H1 (cell line): ENCODE measurements at regions not wholly inside any gene's neighbourhood (a gene's known extent, or its start where the extent isn't known, plus 50 kb on each side); places are given as distances from the start of the nearest gene placed in this dataset.

Experiments
- CTCF ChIA-PET: fragments of 300-600 bp; sonication (Branson Sonifier 250); formaldehyde crosslinking; loops from one replicate; lab custom pipeline; 2021; ENCODE audit not compliant: partially characterized antibody; lab: Charles Lee
- POLR2A ChIA-PET: fragments of 300-600 bp; sonication (Branson Sonifier 250); formaldehyde crosslinking; loops from one replicate; lab custom pipeline; 2021; ENCODE audit warnings: inconsistent platforms; ENCODE audit not compliant: partially characterized antibody; lab: Charles Lee
- DNase-seq, 2 experiments: peaks; one replicate each; pipeline versions ENCODE4 v3.0.0 to v3.0.0-alpha.2; 2010 to 2022; ENCODE audit warnings: low spot score in 2 of 2, low read depth in 1 of 2, mixed read lengths in 1 of 2
- FAIRE-seq: peaks from 2 replicates; lab custom pipeline; 2011; peaks lifted over from hg19 to GRCh38; lab: Jason Lieb, UNC
- H2AFZ ChIP-seq: 2 replicates; pipeline ENCODE4 v1.8.1; 2012; ENCODE audit warnings: low read length, inconsistent platforms
- H2AK5ac ChIP-seq: 2 replicates; pipeline ENCODE4 v1.6.1; 2013; ENCODE audit warnings: low read depth, low read length
- H2BK120ac ChIP-seq: replicated peaks from 2 replicates; pipeline ENCODE3; 2013; ENCODE audit warnings: low read depth, low read length, inconsistent platforms
- H2BK12ac ChIP-seq: 2 replicates; pipeline ENCODE4 v1.6.1; 2013; ENCODE audit warnings: low read depth, low read length
- H2BK15ac ChIP-seq: 2 replicates; pipeline ENCODE4 v1.6.1; 2013; ENCODE audit warnings: low read length
- H2BK20ac ChIP-seq: 2 replicates; pipeline ENCODE4 v1.6.1; 2013; ENCODE audit warnings: low read length
- H2BK5ac ChIP-seq: 2 replicates; pipeline ENCODE4 v1.6.1; 2013; ENCODE audit warnings: low read depth, low read length
- H3K14ac ChIP-seq: 2 replicates; pipeline ENCODE4 v1.6.1; 2013; ENCODE audit warnings: inconsistent platforms; ENCODE audit not compliant: insufficient read length
- H3K18ac ChIP-seq: 2 replicates; pipeline ENCODE4 v1.6.1; 2013; ENCODE audit warnings: low read length; ENCODE audit errors: extremely low read depth
- H3K23ac ChIP-seq: 2 replicates; pipeline ENCODE4 v1.6.1; 2013; ENCODE audit warnings: inconsistent platforms; ENCODE audit not compliant: insufficient read length
- H3K23me2 ChIP-seq: 2 replicates; pipeline ENCODE4 v1.6.1; 2013; ENCODE audit warnings: low read depth, low read length
- H3K27ac ChIP-seq: 2 replicates; pipeline ENCODE4 v1.6.1; 2011; ENCODE audit warnings: low read depth, low read length, inconsistent platforms
- H3K27me3 ChIP-seq, 4 experiments: replicated peaks in 1 of 4; 1 replicate in 1 of 4; 2 replicates in 3 of 4; pipeline versions ENCODE4 v1.6.1 to v1.8.1; 2011 to 2013; ENCODE audit warnings: low read length in 3 of 4, mild to moderate bottlenecking in 3 of 4, inconsistent platforms in 2 of 4, mixed read lengths in 2 of 4, moderate library complexity in 1 of 4; ENCODE audit not compliant: control insufficient read depth in 3 of 4, insufficient read depth in 3 of 4; ENCODE audit errors: extremely low read depth in 1 of 4
- H3K36me3 ChIP-seq, 4 experiments: 2 replicates each; pipeline versions ENCODE4 v1.6.1 to v1.8.1; 2011 to 2013; ENCODE audit warnings: mild to moderate bottlenecking in 4 of 4, low read length in 3 of 4, moderate library complexity in 2 of 4, control low read depth in 1 of 4, inconsistent platforms in 1 of 4; ENCODE audit not compliant: insufficient read depth in 4 of 4, control insufficient read depth in 2 of 4
- H3K4ac ChIP-seq: replicated peaks from 2 replicates; pipeline ENCODE3; 2013; ENCODE audit warnings: low read length, low read depth, mixed read lengths, inconsistent platforms; ENCODE audit not compliant: insufficient read length
- H3K4me1 ChIP-seq, 4 experiments: replicated peaks in 1 of 4; 1 replicate in 1 of 4; 2 replicates in 3 of 4; pipeline versions ENCODE4 v1.6.1 to v1.8.1; 2011 to 2013; ENCODE audit warnings: low read length in 3 of 4, inconsistent platforms in 2 of 4, mixed read lengths in 1 of 4; ENCODE audit not compliant: insufficient read depth in 4 of 4, control insufficient read depth in 3 of 4
- H3K4me2 ChIP-seq, 2 experiments: 2 replicates each; pipeline versions ENCODE4 v1.6.1 to v1.8.1; 2011 to 2013; ENCODE audit warnings: low read depth in 2 of 2, low read length in 2 of 2, control low read depth in 1 of 2, inconsistent platforms in 1 of 2, mild to moderate bottlenecking in 1 of 2; ENCODE audit not compliant: insufficient read depth in 1 of 2
- H3K4me3 ChIP-seq, 4 experiments: fragments of 200-600, 300-600 bp in 1 of 4; sonication (generic), shearing (Covaris generic), sonication (Bioruptor Twin) in 1 of 4; 2 replicates each; pipeline versions ENCODE4 v1.5.1 to v1.8.1; 2011 to 2016; ENCODE audit warnings: low read length in 4 of 4, low read depth in 3 of 4, control low read depth in 2 of 4, inconsistent platforms in 2 of 4, mild to moderate bottlenecking in 2 of 4, mixed read lengths in 1 of 4, moderate library complexity in 1 of 4; ENCODE audit not compliant: insufficient read depth in 2 of 4; ENCODE audit errors: extremely low read depth in 1 of 4
- H3K56ac ChIP-seq: replicated peaks from 2 replicates; pipeline ENCODE3; 2013; ENCODE audit warnings: low read depth, mild to moderate bottlenecking, mixed read lengths, low read length, inconsistent platforms; ENCODE audit not compliant: insufficient read length
- H3K79me1 ChIP-seq: 2 replicates; pipeline ENCODE4 v1.6.1; 2013; ENCODE audit warnings: low read depth, low read length, control low read depth
- H3K79me2 ChIP-seq, 2 experiments: 2 replicates each; pipeline versions ENCODE4 v1.6.1 to v1.8.1; 2012 to 2013; ENCODE audit warnings: low read length in 2 of 2, mild to moderate bottlenecking in 2 of 2, inconsistent platforms in 1 of 2; ENCODE audit not compliant: insufficient read depth in 2 of 2, control insufficient read depth in 1 of 2
- H3K9ac ChIP-seq, 4 experiments: replicated peaks in 1 of 4; 1 replicate in 1 of 4; 2 replicates in 3 of 4; pipeline versions ENCODE4 v1.6.1 to v1.8.1; 2011 to 2013; ENCODE audit warnings: low read depth in 3 of 4, low read length in 3 of 4, control low read depth in 2 of 4, mild to moderate bottlenecking in 2 of 4, moderate library complexity in 2 of 4, inconsistent platforms in 1 of 4; ENCODE audit errors: extremely low read depth in 1 of 4
- H3K9me3 ChIP-seq, 2 experiments: 2 replicates each; pipeline versions ENCODE4 v1.6.1 to v1.8.1; 2012 to 2013; ENCODE audit warnings: mild to moderate bottlenecking in 2 of 2, moderate library complexity in 2 of 2, control low read depth in 1 of 2, inconsistent platforms in 1 of 2, low read depth in 1 of 2, low read length in 1 of 2, mixed read lengths in 1 of 2; ENCODE audit not compliant: insufficient read depth in 2 of 2
- H4K20me1 ChIP-seq, 2 experiments: replicated peaks in 1 of 2; 2 replicates each; pipeline versions ENCODE3 to v1.8.1; 2011 to 2013; ENCODE audit warnings: inconsistent platforms in 2 of 2, low read length in 2 of 2, mild to moderate bottlenecking in 1 of 2; ENCODE audit not compliant: insufficient read depth in 2 of 2, control insufficient read depth in 1 of 2
- H4K5ac ChIP-seq: 2 replicates; pipeline ENCODE4 v1.6.1; 2013; ENCODE audit warnings: low read length, low read depth, mixed read lengths, inconsistent platforms; ENCODE audit not compliant: insufficient read length
- H4K8ac ChIP-seq: 2 replicates; pipeline ENCODE4 v1.8.0; 2013; ENCODE audit warnings: mild to moderate bottlenecking, moderate library complexity, low read length, inconsistent platforms; ENCODE audit not compliant: insufficient read depth; ENCODE audit errors: extremely low read depth
- H4K91ac ChIP-seq: replicated peaks from 2 replicates; pipeline ENCODE3; 2013; ENCODE audit warnings: low read length, mixed read lengths, inconsistent platforms; ENCODE audit not compliant: insufficient read length
- ATF2 ChIP-seq: IDR thresholded peaks from 2 replicates; pipeline ENCODE4 v1.6.1; 2012; ENCODE audit warnings: low read length, inconsistent platforms
- WGBS, 2 experiments: shearing (Covaris generic) in 1 of 2; methylation state at CpG; one replicate each; pipeline versions ENCODE4 v1.1.6 to v1.1.7; 2013 to 2015; ENCODE audit warnings: low lambda C conversion rate in 2 of 2, mixed read lengths in 2 of 2, inconsistent platforms in 1 of 2, low coverage in 1 of 2, missing lambda C conversion rate in 1 of 2; ENCODE audit not compliant: insufficient replicate concordance in 2 of 2, insufficient coverage in 1 of 2, insufficient read length in 1 of 2; ENCODE audit errors: extremely low coverage in 1 of 2, missing lambda C conversion rate in 1 of 2; 5-methylcytosine and 5-hydroxymethylcytosine counted together

- WGBS, 2 experiments = 88% methylated on average over 3 of the region's 3 CpGs; no CpG with 5 or more reads in 1 of the 2 experiments
- Histone ChIP-seq H3K23ac (no peak overlapping the region), H3K4me3 (no peak overlapping the region), H2AFZ (no peak overlapping the region), H2AK5ac (no peak overlapping the region), H4K8ac (no peak overlapping the region), H4K20me1 (no peaks in the 10 kb centered on the region), H3K18ac (no peak overlapping the region), H2BK5ac (no peak overlapping the region), H3K4me2 (no peak overlapping the region), H4K91ac (no peak overlapping the region), H3K56ac (no peak overlapping the region), H2BK120ac (no peak overlapping the region), H3K79me2 (no peaks in the 10 kb centered on the region), H3K14ac (no peak overlapping the region), H2BK12ac (no peak overlapping the region), H3K27me3 (no peaks in the 10 kb centered on the region), H3K9ac (no peak overlapping the region), H3K27ac (no peak overlapping the region), H2BK15ac (no peak overlapping the region), H3K9me3 (no peaks in the 10 kb centered on the region), H3K79me1 (no peaks in the 10 kb centered on the region), H3K4ac (no peak overlapping the region), H3K23me2 (no peaks in the 10 kb centered on the region), H3K36me3 (no peaks in the 10 kb centered on the region), H3K4me1 (no peaks in the 10 kb centered on the region), H2BK20ac (no peak overlapping the region), H4K5ac (no peak overlapping the region)
- POLR2A ChIA-PET = no interaction called here
- CTCF ChIA-PET = interaction anchor here (0.6 to 1.2 kb wide), 4 partner anchors 12 to 84 kb away, joined by 3 read pairs; no protein-coding TSS in a partner anchor
- DNase-seq (no peak), FAIRE-seq (no peak)
- TF ChIP-seq ATF2 = no peak
Measured at GRCh38 chr15:91717811-91718210, 135.7 kb upstream of the SLCO3A1 start.
